GM12865 (cell line): ENCODE measurements at regions not wholly inside any gene's neighbourhood (a gene's known extent, or its start where the extent isn't known, plus 50 kb on each side); places are given as distances from the start of the nearest gene placed in this dataset.
"Not testable (repeated sequence)": the region's sequence is repeated elsewhere in the genome, so short reads cannot be mapped to it uniquely, and the experiment has no call there.

Experiments
- DNase-seq: peaks from one replicate; pipeline ENCODE4 v3.0.0; 2010; ENCODE audit warnings: low read depth
- H3K4me3 ChIP-seq: 2 replicates; pipeline ENCODE4 v1.5.1; 2011; ENCODE audit warnings: mild to moderate bottlenecking, low read depth, low read length, control low read depth
- CTCF ChIP-seq: IDR thresholded peaks from 2 replicates; pipeline ENCODE4 v1.5.1; 2011; ENCODE audit warnings: low read length, control low read depth, low read depth, inconsistent platforms; ENCODE audit not compliant: insufficient read depth; ENCODE audit errors: missing control alignments

DNA sequence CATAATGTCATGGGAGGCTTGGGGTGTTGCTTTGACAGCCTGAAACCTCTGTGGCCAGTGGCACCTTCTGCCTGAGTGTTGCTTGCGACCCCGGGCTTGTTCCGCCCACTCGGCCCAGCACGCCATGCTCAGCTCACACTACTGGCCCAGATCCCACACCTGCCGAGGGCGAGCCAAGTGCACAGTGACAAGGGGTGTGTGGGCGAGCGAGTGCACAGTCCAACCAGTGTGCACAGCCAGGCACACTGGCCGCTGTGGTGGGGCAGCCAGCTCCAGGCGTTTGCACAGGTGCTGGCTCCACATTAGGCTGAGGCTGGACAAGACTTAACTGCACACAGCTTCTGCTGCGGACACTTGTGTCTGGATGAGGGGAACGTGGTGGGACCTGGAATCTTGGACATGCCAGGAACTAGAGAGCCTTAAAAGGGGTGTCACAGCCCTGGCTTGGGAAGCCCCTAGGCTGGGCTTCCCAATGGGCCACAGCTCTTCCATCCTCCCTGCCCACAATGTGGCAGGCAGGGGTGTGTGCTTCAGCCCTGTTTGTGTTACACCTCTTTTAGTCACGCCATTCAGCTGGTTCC lies 609.2 kb upstream of the FOXG1 start:
- TF ChIP-seq CTCF = no peak
- DNase-seq = no peak

GRCh38 chr14:28157887-28158791 lies 608.4 kb upstream of the FOXG1 start:
- H3K4me3 ChIP-seq = no peak overlapping the region
- no peak for TF ChIP-seq CTCF
- DNase-seq = no peak

More for the DNA sequence above, 609.2 kb upstream of the FOXG1 start:
- H3K4me3 ChIP-seq = no peak overlapping the region

- H3K4me3 ChIP-seq = no peak overlapping the region
- TF ChIP-seq CTCF = no peak
- no peak for DNase-seq
Observed at GRCh38 chr14:28161040-28161439, 605.5 kb upstream of the FOXG1 start.

GRCh38 chr14:28163233-28163632 lies 603.4 kb upstream of the FOXG1 start:
- DNase-seq = no peak
- H3K4me3 ChIP-seq = no peak overlapping the region
- TF ChIP-seq CTCF = no peak

DNA sequence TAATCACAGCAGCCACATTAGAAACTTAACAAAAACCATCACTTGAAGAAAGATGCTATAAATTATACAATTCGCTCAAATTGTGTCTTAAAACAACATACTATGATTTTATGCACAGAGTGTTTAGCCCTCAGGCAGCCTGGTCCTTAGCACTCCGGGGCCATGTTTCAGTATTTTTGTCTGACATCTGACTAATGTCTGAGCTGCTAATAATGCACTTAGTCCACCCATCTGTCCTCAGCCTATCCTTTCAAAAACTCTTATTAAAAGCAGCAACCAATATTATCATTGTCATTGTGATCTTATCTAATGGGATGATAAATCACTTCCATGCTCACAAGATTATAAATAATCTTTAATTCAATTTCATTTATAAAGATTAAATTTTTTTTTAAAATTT lies 602.7 kb upstream of the FOXG1 start:
- no peak for TF ChIP-seq CTCF
- DNase-seq = no peak
- no peak overlapping the region for H3K4me3 ChIP-seq

DNA sequence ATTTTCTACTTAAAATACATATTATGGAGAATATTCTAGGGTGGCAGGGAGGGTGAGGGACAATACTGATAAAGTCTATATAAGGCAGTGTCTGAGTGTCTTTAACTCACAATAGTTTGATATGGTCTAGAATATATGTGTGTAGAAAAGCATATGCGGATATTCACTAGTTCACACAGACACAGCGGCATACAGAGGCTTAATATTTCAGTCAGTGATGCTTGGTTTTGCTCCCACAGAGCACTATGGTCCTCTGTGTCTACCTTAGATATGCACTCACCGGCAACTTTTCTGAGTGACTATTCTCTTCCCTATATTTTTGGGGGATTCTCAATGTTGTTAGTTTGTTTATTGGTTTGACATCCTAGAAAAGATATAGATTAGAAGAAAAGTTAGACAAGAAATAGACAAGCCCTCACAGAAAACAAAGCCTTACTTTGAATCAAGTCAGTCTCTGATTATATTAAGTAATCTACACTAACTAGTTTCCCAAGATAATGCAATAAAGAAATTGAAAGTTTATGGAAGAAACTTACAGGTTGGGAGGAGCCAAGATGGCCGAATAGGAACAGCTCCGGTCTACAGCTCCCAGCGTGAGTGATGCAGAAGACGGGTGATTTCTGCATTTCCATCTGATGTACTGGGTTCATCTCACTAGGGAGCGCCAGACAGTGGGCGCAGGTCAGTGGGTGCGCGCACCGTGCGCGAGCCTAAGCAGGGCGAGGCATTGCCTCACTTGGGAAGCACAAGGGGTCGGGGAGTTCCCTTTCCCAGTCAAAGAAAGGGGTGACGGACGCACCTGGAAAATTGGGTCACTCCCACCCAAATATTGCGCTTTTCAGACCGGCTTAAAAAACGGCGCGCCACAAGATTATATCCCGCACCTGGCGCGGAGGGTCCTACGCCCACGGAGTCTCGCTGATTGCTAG lies 578.4 kb upstream of the FOXG1 start:
- not testable (repeated sequence) for DNase-seq, H3K4me3 ChIP-seq

GRCh38 chr14:28196878-28197277 lies 569.7 kb upstream of the FOXG1 start:
- DNase-seq = no peak
- H3K4me3 ChIP-seq = no peak overlapping the region
- TF ChIP-seq CTCF = no peak
